ENCODE measurements at regions not wholly inside any gene's neighbourhood (a gene's known extent, or its start where the extent isn't known, plus 50 kb on each side); places are given as distances from the start of the nearest gene placed in this dataset.
A peak's percentile ranks its signal among the peaks of the same experiment; 100 is the strongest.

- Histone ChIP-seq H3K27ac (no peak overlapping the region), H3K36me3 (no peaks in the 10 kb centered on the region), H3K4me1 (ENCODE audit: low read depth) (no peaks in the 10 kb centered on the region), H3K4me3 (no peak overlapping the region), H3K9me3 (ENCODE audit: low read depth) (no peaks in the 10 kb centered on the region), H3K27me3 (no peaks in the 10 kb centered on the region)
- TF ChIP-seq, protein P1, sequence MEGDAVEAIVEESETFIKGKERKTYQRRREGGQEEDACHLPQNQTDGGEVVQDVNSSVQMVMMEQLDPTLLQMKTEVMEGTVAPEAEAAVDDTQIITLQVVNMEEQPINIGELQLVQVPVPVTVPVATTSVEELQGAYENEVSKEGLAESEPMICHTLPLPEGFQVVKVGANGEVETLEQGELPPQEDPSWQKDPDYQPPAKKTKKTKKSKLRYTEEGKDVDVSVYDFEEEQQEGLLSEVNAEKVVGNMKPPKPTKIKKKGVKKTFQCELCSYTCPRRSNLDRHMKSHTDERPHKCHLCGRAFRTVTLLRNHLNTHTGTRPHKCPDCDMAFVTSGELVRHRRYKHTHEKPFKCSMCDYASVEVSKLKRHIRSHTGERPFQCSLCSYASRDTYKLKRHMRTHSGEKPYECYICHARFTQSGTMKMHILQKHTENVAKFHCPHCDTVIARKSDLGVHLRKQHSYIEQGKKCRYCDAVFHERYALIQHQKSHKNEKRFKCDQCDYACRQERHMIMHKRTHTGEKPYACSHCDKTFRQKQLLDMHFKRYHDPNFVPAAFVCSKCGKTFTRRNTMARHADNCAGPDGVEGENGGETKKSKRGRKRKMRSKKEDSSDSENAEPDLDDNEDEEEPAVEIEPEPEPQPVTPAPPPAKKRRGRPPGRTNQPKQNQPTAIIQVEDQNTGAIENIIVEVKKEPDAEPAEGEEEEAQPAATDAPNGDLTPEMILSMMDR (IDR thresholded peaks at IDR 0.05; ENCODE audit: low read depth, low read length): no peak
- DNase-seq (ENCODE audit: low read depth in 1 of 2, low spot score in 1 of 2): peak in 1 of 2 donors; percentile 13
Measured at GRCh38 chr2:145155196-145155595, 635.3 kb upstream of the ZEB2 start.

GRCh38 chr2:145154731-145155130 is 634.8 kb upstream of the ZEB2 start:
- no peaks in the 10 kb centered on the region for H3K36me3 ChIP-seq
- H3K4me3 ChIP-seq: no peak overlapping the region
- no peak for DNase-seq (ENCODE audit: low read depth in 1 of 2, low spot score in 1 of 2)
- H3K9me3 ChIP-seq (ENCODE audit: low read depth): no peaks in the 10 kb centered on the region
- no peak overlapping the region for H3K27ac ChIP-seq
- TF ChIP-seq, protein P1 (IDR thresholded peaks at IDR 0.05; ENCODE audit: low read depth, low read length): no peak
- H3K27me3 ChIP-seq: no peaks in the 10 kb centered on the region
- no peaks in the 10 kb centered on the region for H3K4me1 ChIP-seq (ENCODE audit: low read depth)

DNA sequence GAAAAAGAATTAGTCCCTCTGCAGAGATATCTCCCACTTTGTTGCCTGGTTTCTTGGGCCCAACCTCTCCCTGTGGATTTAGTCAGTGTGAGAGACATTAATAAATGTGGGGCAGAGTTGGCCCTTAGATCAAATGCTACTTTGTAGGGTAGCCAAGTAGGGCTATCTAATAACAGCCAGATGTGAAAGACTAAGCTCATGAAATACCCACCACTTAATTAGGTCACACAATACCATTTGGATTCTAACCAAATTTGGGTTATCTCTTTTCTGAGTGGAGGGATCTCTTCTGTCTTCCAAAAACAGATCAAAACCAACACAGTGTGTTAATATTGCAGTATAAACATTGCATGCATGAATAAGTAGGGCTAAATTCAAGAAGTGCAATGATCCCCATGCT is 626.8 kb upstream of the ZEB2 start:
- Histone ChIP-seq H3K4me3 (no peak overlapping the region), H3K27ac (no peak overlapping the region), H3K9me3 (ENCODE audit: low read depth) (no peaks in the 10 kb centered on the region), H3K27me3 (no peaks in the 10 kb centered on the region), H3K36me3 (no peaks in the 10 kb centered on the region), H3K4me1 (ENCODE audit: low read depth) (no peaks in the 10 kb centered on the region)
- TF ChIP-seq, protein P1 (IDR thresholded peaks at IDR 0.05; ENCODE audit: low read depth, low read length): no peak
- no peak for DNase-seq (ENCODE audit: low read depth in 1 of 2, low spot score in 1 of 2)

DNA sequence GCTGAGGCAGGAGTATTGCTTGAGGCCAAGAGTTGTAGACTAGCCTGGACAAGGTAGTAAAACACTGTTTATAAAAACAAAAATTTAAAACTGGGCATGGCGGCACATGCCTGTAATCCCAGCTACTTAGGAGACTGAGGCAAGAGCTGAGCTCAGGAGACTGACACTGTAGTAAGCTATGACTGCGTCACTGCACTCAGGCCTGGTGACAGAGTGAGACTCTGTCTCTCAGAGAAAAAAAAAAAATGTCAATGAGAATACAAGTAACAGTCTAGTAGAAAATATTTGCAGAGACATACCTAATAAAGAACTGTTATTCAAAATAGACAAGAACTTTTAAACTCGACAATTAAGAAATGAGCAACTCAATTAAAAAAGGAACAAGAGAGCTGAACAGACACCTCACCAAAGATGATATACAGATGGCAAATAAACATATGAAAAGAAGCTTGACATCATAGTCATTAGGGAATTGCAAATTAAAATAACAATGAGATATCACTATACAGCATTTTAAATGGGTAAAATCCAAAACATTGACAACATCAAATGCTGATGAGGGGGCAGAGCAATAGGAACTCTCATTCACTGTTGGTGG is 624.3 kb upstream of the ZEB2 start:
- TF ChIP-seq, protein P1 (IDR thresholded peaks at IDR 0.05; ENCODE audit: low read depth, low read length): no peak
- Histone ChIP-seq H3K27ac (no peak overlapping the region), H3K27me3 (no peaks in the 10 kb centered on the region), H3K9me3 (ENCODE audit: low read depth) (no peaks in the 10 kb centered on the region), H3K36me3 (no peaks in the 10 kb centered on the region), H3K4me1 (ENCODE audit: low read depth) (no peaks in the 10 kb centered on the region), H3K4me3 (no peak overlapping the region)
- no peak for DNase-seq (ENCODE audit: low read depth in 1 of 2, low spot score in 1 of 2)

DNA sequence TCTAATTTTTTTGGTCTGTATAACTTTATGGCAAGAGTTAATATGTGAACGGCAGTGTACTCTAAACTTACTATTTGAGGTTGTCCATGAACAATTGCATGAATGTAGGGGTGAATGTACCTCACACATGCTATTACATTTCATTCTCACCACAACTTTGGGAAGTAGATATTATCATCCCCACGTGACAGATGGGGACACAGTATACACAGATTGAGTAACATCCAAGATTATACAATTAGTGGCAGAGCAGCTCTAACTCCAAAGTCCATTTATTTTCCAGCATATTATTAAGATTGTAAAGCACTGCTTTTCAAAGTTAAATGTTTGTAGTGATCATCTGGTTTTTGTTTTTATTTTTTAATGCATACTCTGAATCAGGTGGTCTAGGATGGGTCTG is 622.1 kb upstream of the ZEB2 start:
- Histone ChIP-seq H3K4me3 (no peak overlapping the region), H3K27me3 (no peaks in the 10 kb centered on the region), H3K4me1 (ENCODE audit: low read depth) (no peaks in the 10 kb centered on the region), H3K9me3 (ENCODE audit: low read depth) (no peaks in the 10 kb centered on the region), H3K36me3 (no peaks in the 10 kb centered on the region), H3K27ac (no peak overlapping the region)
- TF ChIP-seq, protein P1 (IDR thresholded peaks at IDR 0.05; ENCODE audit: low read depth, low read length): no peak
- DNase-seq (ENCODE audit: low read depth in 1 of 2, low spot score in 1 of 2): peak in 1 of 2 donors; percentile 36
